ENCODE measurements at regions not wholly inside any gene's neighbourhood (a gene's known extent, or its start where the extent isn't known, plus 50 kb on each side); places are given as distances from the start of the nearest gene placed in this dataset.
A peak's percentile ranks its signal among the peaks of the same experiment; 100 is the strongest.

- Histone ChIP-seq H3K9me3 (ENCODE audit: control insufficient read depth, low read length) (peaks cover 1% of the 10 kb centered on the region), H3K36me3 (ENCODE audit: control insufficient read depth in 1 of 2, insufficient read depth in 2 of 2, low read length in 1 of 2) (no peaks in the 10 kb centered on the region), H3K4me3 (ENCODE audit: low read length in 2 of 2) (no peak overlapping the region), H3K4me1 (ENCODE audit: control insufficient read depth in 1 of 2, insufficient read depth in 2 of 2, low read length in 2 of 2) (no peaks in the 10 kb centered on the region), H3K27me3 (ENCODE audit: control insufficient read depth in 1 of 2, insufficient read depth in 2 of 2, low read length in 1 of 2) (no peaks in the 10 kb centered on the region), H3K27ac (ENCODE audit: low read depth in 1 of 2, low read length in 2 of 2) (no peak overlapping the region)
- intact Hi-C loops (cut with DNase I) = no loop called here
- DNase-seq = no peak
- ATAC-seq (ENCODE audit: low FRiP score) = no peak
Measured at GRCh38 chr6:115728171-115728570, 332.5 kb downstream of the FRK start.

DNA sequence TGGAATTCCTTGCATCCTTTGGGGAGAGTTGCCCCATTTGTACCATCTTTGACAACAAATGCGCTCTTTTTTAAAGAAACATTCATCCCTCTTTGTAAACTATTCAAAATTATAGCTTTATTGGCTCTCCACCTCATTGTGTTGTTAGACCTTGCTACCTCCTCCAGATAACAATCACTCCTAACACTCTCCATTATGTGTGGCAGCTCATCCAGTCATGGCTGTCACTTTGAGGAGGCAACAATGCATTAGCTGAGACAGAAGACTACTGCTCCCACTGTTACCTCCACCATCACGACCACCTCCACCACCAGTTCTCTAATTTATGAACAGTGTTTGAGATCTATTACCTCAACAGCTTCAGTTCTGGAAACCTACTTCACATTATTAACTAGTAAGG is 339.1 kb downstream of the FRK start:
- 84 to 92% methylated on average over 2 of the region's 2 CpGs for WGBS, 2 donors
- H3K27ac ChIP-seq (ENCODE audit: low read depth in 1 of 2, low read length in 2 of 2) = no peak overlapping the region
- H3K27me3 ChIP-seq (ENCODE audit: control insufficient read depth in 1 of 2, insufficient read depth in 2 of 2, low read length in 1 of 2) = no peaks in the 10 kb centered on the region
- peaks cover 0 to 2% of the 10 kb centered on the region in 2 donors for H3K4me1 ChIP-seq (ENCODE audit: control insufficient read depth in 1 of 2, insufficient read depth in 2 of 2, low read length in 2 of 2)
- DNase-seq = no peak
- intact Hi-C loops (cut with DNase I) = no loop called here
- no peaks in the 10 kb centered on the region for H3K36me3 ChIP-seq (ENCODE audit: control insufficient read depth in 1 of 2, insufficient read depth in 2 of 2, low read length in 1 of 2)
- ATAC-seq (ENCODE audit: low FRiP score) = no peak
- H3K4me3 ChIP-seq (ENCODE audit: low read length in 2 of 2) = no peak overlapping the region
- no peaks in the 10 kb centered on the region for H3K9me3 ChIP-seq (ENCODE audit: control insufficient read depth, low read length)

GRCh38 chr6:115720900-115721299 is 339.8 kb downstream of the FRK start:
- 94 to 95% methylated on average over 1 of the region's 1 CpG for WGBS, 2 donors
- ATAC-seq (ENCODE audit: low FRiP score) (no peak), DNase-seq (no peak)
- Histone ChIP-seq H3K4me1 (ENCODE audit: control insufficient read depth in 1 of 2, insufficient read depth in 2 of 2, low read length in 2 of 2) (peaks cover 0 to 2% of the 10 kb centered on the region in 2 donors), H3K4me3 (ENCODE audit: low read length in 2 of 2) (no peak overlapping the region), H3K27me3 (ENCODE audit: control insufficient read depth in 1 of 2, insufficient read depth in 2 of 2, low read length in 1 of 2) (no peaks in the 10 kb centered on the region), H3K36me3 (ENCODE audit: control insufficient read depth in 1 of 2, insufficient read depth in 2 of 2, low read length in 1 of 2) (no peaks in the 10 kb centered on the region), H3K9me3 (ENCODE audit: control insufficient read depth, low read length) (no peaks in the 10 kb centered on the region), H3K27ac (ENCODE audit: low read depth in 1 of 2, low read length in 2 of 2) (no peak overlapping the region)
- intact Hi-C loops (cut with DNase I) = no loop called here

GRCh38 chr6:115717472-115717871 is 343.2 kb downstream of the FRK start:
- no peaks in the 10 kb centered on the region for H3K27me3 ChIP-seq (ENCODE audit: control insufficient read depth in 1 of 2, insufficient read depth in 2 of 2, low read length in 1 of 2)
- no peaks in the 10 kb centered on the region for H3K9me3 ChIP-seq (ENCODE audit: control insufficient read depth, low read length)
- H3K4me1 ChIP-seq (ENCODE audit: control insufficient read depth in 1 of 2, insufficient read depth in 2 of 2, low read length in 2 of 2) = peaks cover 0 to 2% of the 10 kb centered on the region in 2 donors
- no peak overlapping the region for H3K4me3 ChIP-seq (ENCODE audit: low read length in 2 of 2)
- DNase-seq = no peak
- no peak overlapping the region for H3K27ac ChIP-seq (ENCODE audit: low read depth in 1 of 2, low read length in 2 of 2)
- intact Hi-C loops (cut with DNase I) = no loop called here
- no peaks in the 10 kb centered on the region for H3K36me3 ChIP-seq (ENCODE audit: control insufficient read depth in 1 of 2, insufficient read depth in 2 of 2, low read length in 1 of 2)
- WGBS, 2 donors = 83 to 92% methylated on average over 1 of the region's 1 CpG
- no peak for ATAC-seq (ENCODE audit: low FRiP score)

DNA sequence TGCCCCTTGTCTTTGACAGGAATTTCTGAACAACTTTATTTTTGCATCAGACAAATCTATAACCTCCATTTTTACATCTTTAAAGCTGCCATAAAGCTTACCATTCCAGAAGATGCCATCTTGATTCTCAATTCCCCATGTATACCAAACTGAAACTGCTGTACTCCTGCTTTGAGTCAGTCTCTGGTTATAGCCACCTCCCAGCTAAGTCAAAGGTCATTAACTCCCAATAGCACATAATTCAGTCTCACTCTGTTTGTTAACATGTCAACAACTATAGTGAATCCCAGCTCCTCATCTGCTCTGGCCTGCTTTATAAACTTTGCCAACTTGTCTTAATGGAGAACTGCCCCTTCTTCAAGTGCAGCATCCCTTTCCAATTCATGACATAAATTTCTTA is 343.6 kb downstream of the FRK start:
- H3K36me3 ChIP-seq (ENCODE audit: control insufficient read depth in 1 of 2, insufficient read depth in 2 of 2, low read length in 1 of 2) = no peaks in the 10 kb centered on the region
- DNase-seq = no peak
- no peak for ATAC-seq (ENCODE audit: low FRiP score)
- H3K4me3 ChIP-seq (ENCODE audit: low read length in 2 of 2) = no peak overlapping the region
- H3K27me3 ChIP-seq (ENCODE audit: control insufficient read depth in 1 of 2, insufficient read depth in 2 of 2, low read length in 1 of 2) = no peaks in the 10 kb centered on the region
- H3K27ac ChIP-seq (ENCODE audit: low read depth in 1 of 2, low read length in 2 of 2) = no peak overlapping the region
- intact Hi-C loops (cut with DNase I) = no loop called here
- H3K9me3 ChIP-seq (ENCODE audit: control insufficient read depth, low read length) = no peaks in the 10 kb centered on the region
- peaks cover 0 to 2% of the 10 kb centered on the region in 2 donors for H3K4me1 ChIP-seq (ENCODE audit: control insufficient read depth in 1 of 2, insufficient read depth in 2 of 2, low read length in 2 of 2)

DNA sequence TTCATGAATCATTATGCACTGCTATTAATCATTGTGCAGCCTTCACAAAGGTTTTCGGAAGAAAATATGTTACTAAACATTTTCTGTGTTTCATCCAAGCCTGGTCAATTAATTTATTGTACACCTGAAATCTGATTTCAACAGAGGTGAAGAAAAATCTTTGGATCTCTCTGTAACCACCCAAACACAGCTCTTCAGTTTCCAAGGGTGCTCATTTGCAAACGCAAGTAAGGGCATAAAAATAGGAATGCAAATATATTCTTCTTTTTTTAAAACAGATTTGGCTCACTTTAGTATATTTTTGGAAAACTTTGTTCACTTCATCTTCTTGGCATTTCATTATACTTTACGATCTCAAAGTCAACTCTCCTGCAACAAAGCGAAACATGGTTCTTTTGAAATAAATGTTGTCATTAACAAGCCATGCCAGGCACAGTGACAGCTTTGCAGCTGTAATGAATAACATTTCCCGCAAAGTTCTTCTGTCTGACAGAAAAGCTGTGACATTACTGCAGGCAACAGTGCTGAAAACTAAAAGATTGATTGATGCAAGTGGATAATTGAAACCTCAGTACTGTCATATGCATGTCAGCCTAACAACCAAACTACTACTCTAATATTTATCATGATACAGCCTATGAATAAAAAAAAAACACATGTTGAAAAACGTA is 348.3 kb downstream of the FRK start:
- Histone ChIP-seq H3K4me3 (ENCODE audit: low read length in 2 of 2) (peak overlapping the region in 1 of 2 donors; percentile 26), H3K27ac (ENCODE audit: low read depth in 1 of 2, low read length in 2 of 2) (no peak overlapping the region), H3K9me3 (ENCODE audit: control insufficient read depth, low read length) (no peaks in the 10 kb centered on the region), H3K27me3 (ENCODE audit: control insufficient read depth in 1 of 2, insufficient read depth in 2 of 2, low read length in 1 of 2) (no peaks in the 10 kb centered on the region), H3K36me3 (ENCODE audit: control insufficient read depth in 1 of 2, insufficient read depth in 2 of 2, low read length in 1 of 2) (no peaks in the 10 kb centered on the region), H3K4me1 (ENCODE audit: control insufficient read depth in 1 of 2, insufficient read depth in 2 of 2, low read length in 2 of 2) (no peaks in the 10 kb centered on the region)
- DNase-seq = no peak
- WGBS, 2 donors = 5 to 6% methylated on average over 6 of the region's 6 CpGs
- intact Hi-C loops (cut with DNase I) = no loop called here
- no peak for ATAC-seq (ENCODE audit: low FRiP score)

GRCh38 chr6:115708850-115709249 is 351.8 kb downstream of the FRK start:
- intact Hi-C loops (cut with DNase I) = no loop called here
- DNase-seq = no peak
- no peaks in the 10 kb centered on the region for H3K27me3 ChIP-seq (ENCODE audit: control insufficient read depth in 1 of 2, insufficient read depth in 2 of 2, low read length in 1 of 2)
- ATAC-seq (ENCODE audit: low FRiP score) = no peak
- WGBS, 2 donors = 94 to 100% methylated on average over 2 of the region's 2 CpGs
- H3K36me3 ChIP-seq (ENCODE audit: control insufficient read depth in 1 of 2, insufficient read depth in 2 of 2, low read length in 1 of 2) = no peaks in the 10 kb centered on the region
- H3K27ac ChIP-seq (ENCODE audit: low read depth in 1 of 2, low read length in 2 of 2) = no peak overlapping the region
- no peaks in the 10 kb centered on the region for H3K4me1 ChIP-seq (ENCODE audit: control insufficient read depth in 1 of 2, insufficient read depth in 2 of 2, low read length in 2 of 2)
- peaks cover 1% of the 10 kb centered on the region for H3K9me3 ChIP-seq (ENCODE audit: control insufficient read depth, low read length)
- H3K4me3 ChIP-seq (ENCODE audit: low read length in 2 of 2) = no peak overlapping the region

DNA sequence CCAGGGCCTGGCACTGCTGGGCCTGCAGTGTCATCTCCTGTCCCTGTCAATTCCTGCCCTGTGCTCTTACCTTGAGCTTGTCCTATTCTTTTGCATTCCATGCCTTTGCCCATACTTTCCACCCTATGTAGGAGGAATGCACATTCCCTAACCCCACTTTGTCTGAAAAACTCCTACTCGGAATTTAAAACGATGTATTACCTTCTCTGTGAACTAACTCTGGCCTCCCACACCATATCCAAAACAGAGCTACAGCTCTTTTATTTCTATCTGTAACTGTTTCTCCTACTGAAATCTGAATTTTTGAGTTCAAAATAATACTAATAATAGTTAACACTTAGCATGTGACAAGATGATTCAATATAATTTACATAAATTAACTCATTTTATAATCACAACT is 353.7 kb downstream of the FRK start:
- no peak for DNase-seq

GRCh38 chr6:115706324-115706723 is 354.4 kb downstream of the FRK start:
- Histone ChIP-seq H3K9me3 (ENCODE audit: control insufficient read depth, low read length) (peaks cover 3% of the 10 kb centered on the region), H3K4me1 (ENCODE audit: control insufficient read depth in 1 of 2, insufficient read depth in 2 of 2, low read length in 2 of 2) (no peaks in the 10 kb centered on the region), H3K27ac (ENCODE audit: low read depth in 1 of 2, low read length in 2 of 2) (no peak overlapping the region), H3K27me3 (ENCODE audit: control insufficient read depth in 1 of 2, insufficient read depth in 2 of 2, low read length in 1 of 2) (no peaks in the 10 kb centered on the region), H3K4me3 (ENCODE audit: low read length in 2 of 2) (no peak overlapping the region), H3K36me3 (ENCODE audit: control insufficient read depth in 1 of 2, insufficient read depth in 2 of 2, low read length in 1 of 2) (no peaks in the 10 kb centered on the region)
- no peak for DNase-seq
- intact Hi-C loops (cut with DNase I) = no loop called here
- ATAC-seq (ENCODE audit: low FRiP score) = no peak

More for the DNA sequence above, 353.7 kb downstream of the FRK start:
- Histone ChIP-seq H3K9me3 (ENCODE audit: control insufficient read depth, low read length) (peaks cover 3% of the 10 kb centered on the region), H3K36me3 (ENCODE audit: control insufficient read depth in 1 of 2, insufficient read depth in 2 of 2, low read length in 1 of 2) (no peaks in the 10 kb centered on the region), H3K4me3 (ENCODE audit: low read length in 2 of 2) (no peak overlapping the region), H3K4me1 (ENCODE audit: control insufficient read depth in 1 of 2, insufficient read depth in 2 of 2, low read length in 2 of 2) (no peaks in the 10 kb centered on the region), H3K27me3 (ENCODE audit: control insufficient read depth in 1 of 2, insufficient read depth in 2 of 2, low read length in 1 of 2) (no peaks in the 10 kb centered on the region), H3K27ac (ENCODE audit: low read depth in 1 of 2, low read length in 2 of 2) (no peak overlapping the region)
- intact Hi-C loops (cut with DNase I) = no loop called here
- 82 to 90% methylated on average over 2 of the region's 2 CpGs for WGBS, 2 donors
- no peak for ATAC-seq (ENCODE audit: low FRiP score)
